Osteoblast (primary cell): ENCODE measurements at regions not wholly inside any gene's neighbourhood (a gene's known extent, or its start where the extent isn't known, plus 50 kb on each side); places are given as distances from the start of the nearest gene placed in this dataset.

Source experiments
- DNase-seq: peaks from one replicate; pipeline ENCODE4 v3.0.0; 2011; ENCODE audit warnings: low spot score, mixed read lengths; ENCODE audit not compliant: insufficient read length; ENCODE audit errors: missing footprints
- H2AFZ ChIP-seq: 2 replicates; pipeline ENCODE4 v1.6.0; 2011; ENCODE audit warnings: mild to moderate bottlenecking, low read length
- H3K27ac ChIP-seq: 2 replicates; pipeline ENCODE4 v1.5.1; 2011; ENCODE audit warnings: mild to moderate bottlenecking, low read depth, low read length, moderate library complexity
- H3K27me3 ChIP-seq: 2 replicates; pipeline ENCODE4 v1.6.0; 2012; ENCODE audit warnings: mild to moderate bottlenecking, control low read depth, inconsistent platforms, low read length, moderate library complexity; ENCODE audit not compliant: insufficient read depth
- H3K36me3 ChIP-seq: 2 replicates; pipeline ENCODE4 v1.5.1; 2011; ENCODE audit warnings: mild to moderate bottlenecking, low read length, control low read depth, moderate library complexity; ENCODE audit not compliant: insufficient read depth
- H3K4me1 ChIP-seq: 2 replicates; pipeline ENCODE4 v1.5.1; 2011; ENCODE audit warnings: mild to moderate bottlenecking, low read length, control low read depth, moderate library complexity; ENCODE audit not compliant: insufficient read depth
- H3K4me2 ChIP-seq: 2 replicates; pipeline ENCODE4 v1.6.0; 2011; ENCODE audit warnings: mild to moderate bottlenecking, low read length; ENCODE audit not compliant: insufficient read depth
- H3K4me3 ChIP-seq: fragments of 200-600 bp; sonication (generic); 3 replicates; pipeline ENCODE4 v1.5.1; 2012; ENCODE audit warnings: mild to moderate bottlenecking, low read length, inconsistent platforms; ENCODE audit not compliant: insufficient read depth
- H3K79me2 ChIP-seq: 2 replicates; pipeline ENCODE4 v1.6.0; 2012; ENCODE audit warnings: mild to moderate bottlenecking, low read length, control low read depth, inconsistent platforms; ENCODE audit not compliant: insufficient read depth
- H3K9me3 ChIP-seq: 2 replicates; pipeline ENCODE4 v1.5.1; 2011; ENCODE audit warnings: low read depth, low read length, control low read depth
- H4K20me1 ChIP-seq: 2 replicates; pipeline ENCODE4 v1.6.0; 2012; ENCODE audit warnings: mild to moderate bottlenecking, low read length, control low read depth; ENCODE audit not compliant: insufficient read depth
- TF ChIP-seq, protein P1 (sequence below): IDR thresholded peaks from 2 replicates; pipeline ENCODE4 v1.5.1; 2011; ENCODE audit warnings: mild to moderate bottlenecking, low read depth, low read length, moderate library complexity; ENCODE audit errors: extremely low read depth

GRCh38 chr13:72562686-72563085 is 164.7 kb downstream of the MZT1 start:
- Histone ChIP-seq H2AFZ (no peak overlapping the region), H4K20me1 (no peaks in the 10 kb centered on the region), H3K27ac (no peak overlapping the region), H3K4me3 (no peak overlapping the region), H3K4me1 (no peaks in the 10 kb centered on the region), H3K4me2 (no peak overlapping the region), H3K27me3 (no peaks in the 10 kb centered on the region), H3K79me2 (no peaks in the 10 kb centered on the region), H3K9me3 (no peaks in the 10 kb centered on the region), H3K36me3 (no peaks in the 10 kb centered on the region)
- DNase-seq: no peak
- TF ChIP-seq, protein P1, sequence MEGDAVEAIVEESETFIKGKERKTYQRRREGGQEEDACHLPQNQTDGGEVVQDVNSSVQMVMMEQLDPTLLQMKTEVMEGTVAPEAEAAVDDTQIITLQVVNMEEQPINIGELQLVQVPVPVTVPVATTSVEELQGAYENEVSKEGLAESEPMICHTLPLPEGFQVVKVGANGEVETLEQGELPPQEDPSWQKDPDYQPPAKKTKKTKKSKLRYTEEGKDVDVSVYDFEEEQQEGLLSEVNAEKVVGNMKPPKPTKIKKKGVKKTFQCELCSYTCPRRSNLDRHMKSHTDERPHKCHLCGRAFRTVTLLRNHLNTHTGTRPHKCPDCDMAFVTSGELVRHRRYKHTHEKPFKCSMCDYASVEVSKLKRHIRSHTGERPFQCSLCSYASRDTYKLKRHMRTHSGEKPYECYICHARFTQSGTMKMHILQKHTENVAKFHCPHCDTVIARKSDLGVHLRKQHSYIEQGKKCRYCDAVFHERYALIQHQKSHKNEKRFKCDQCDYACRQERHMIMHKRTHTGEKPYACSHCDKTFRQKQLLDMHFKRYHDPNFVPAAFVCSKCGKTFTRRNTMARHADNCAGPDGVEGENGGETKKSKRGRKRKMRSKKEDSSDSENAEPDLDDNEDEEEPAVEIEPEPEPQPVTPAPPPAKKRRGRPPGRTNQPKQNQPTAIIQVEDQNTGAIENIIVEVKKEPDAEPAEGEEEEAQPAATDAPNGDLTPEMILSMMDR: no peak

DNA sequence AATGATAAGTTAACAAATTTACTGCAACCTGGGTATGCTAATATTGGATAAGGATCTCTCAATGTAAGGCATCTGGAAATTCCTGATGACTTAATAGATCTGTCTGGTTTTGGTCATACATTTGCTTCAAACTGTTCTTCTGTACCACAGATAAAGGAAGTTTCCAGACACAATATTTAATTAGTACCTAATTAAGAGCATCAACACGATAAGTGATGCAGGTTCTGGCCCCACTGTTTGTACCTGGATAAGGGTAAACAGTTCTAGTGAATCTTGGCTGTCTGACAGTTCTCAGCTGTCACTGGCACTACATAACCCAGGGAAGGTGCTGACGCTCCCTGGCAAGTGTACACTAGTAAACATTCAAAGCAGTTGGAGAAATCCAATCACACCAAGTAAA is 165.6 kb downstream of the MZT1 start:
- H3K27ac ChIP-seq: no peak overlapping the region
- DNase-seq: no peak
- H3K4me2 ChIP-seq: no peak overlapping the region
- no peaks in the 10 kb centered on the region for H3K27me3 ChIP-seq
- H3K36me3 ChIP-seq: no peaks in the 10 kb centered on the region
- H3K79me2 ChIP-seq: no peaks in the 10 kb centered on the region
- TF ChIP-seq, protein P1: no peak
- no peaks in the 10 kb centered on the region for H3K4me1 ChIP-seq
- no peaks in the 10 kb centered on the region for H4K20me1 ChIP-seq
- no peak overlapping the region for H3K4me3 ChIP-seq
- no peak overlapping the region for H2AFZ ChIP-seq
- H3K9me3 ChIP-seq: no peaks in the 10 kb centered on the region

DNA sequence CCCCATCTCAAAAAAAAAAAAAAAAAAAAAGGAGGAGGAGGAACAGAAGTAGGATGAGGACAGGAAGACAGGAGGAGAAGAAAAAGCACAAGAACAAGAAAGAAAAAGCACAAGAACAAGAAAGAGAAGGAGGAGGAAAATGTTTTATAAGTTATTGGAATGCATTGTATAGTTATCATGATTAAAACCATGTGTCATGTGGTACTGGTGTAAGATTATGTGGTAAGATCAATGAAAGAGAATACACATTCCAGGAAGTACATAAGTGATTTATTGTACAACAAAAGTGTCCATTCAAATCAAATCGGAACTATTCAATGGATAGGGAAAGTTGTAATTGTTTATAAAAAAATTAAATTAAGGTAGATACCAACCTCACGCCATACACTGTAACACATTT is 167.7 kb downstream of the MZT1 start:
- Histone ChIP-seq H3K4me1 (no peaks in the 10 kb centered on the region), H3K79me2 (no peaks in the 10 kb centered on the region), H3K4me3 (no peak overlapping the region), H2AFZ (no peak overlapping the region), H3K36me3 (no peaks in the 10 kb centered on the region), H3K27me3 (no peaks in the 10 kb centered on the region), H4K20me1 (no peaks in the 10 kb centered on the region), H3K27ac (no peak overlapping the region), H3K9me3 (no peaks in the 10 kb centered on the region), H3K4me2 (no peak overlapping the region)
- no peak for DNase-seq
- TF ChIP-seq, protein P1: no peak

DNA sequence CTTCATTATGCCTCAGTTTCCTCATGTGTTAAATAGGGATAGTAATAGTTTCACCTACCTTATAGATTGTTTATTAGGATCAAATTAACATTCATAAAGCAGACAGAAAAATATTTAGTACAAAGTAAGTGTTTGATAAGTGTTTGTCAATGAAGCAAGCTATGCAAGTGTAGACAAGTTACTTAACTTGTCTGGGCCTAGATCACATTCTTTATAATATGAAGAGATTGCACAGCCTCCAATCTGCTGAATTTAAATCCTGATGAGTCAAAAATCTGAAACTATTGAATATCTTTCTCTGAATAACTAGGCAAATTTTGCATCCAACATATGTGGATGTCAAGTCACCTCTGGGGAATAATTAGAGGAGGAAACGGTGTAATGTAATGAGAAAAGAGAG is 170.5 kb downstream of the MZT1 start:
- no peak overlapping the region for H3K4me3 ChIP-seq
- TF ChIP-seq, protein P1: no peak

More for the DNA sequence above, 170.5 kb downstream of the MZT1 start:
- H3K27me3 ChIP-seq: no peaks in the 10 kb centered on the region
- H2AFZ ChIP-seq: no peak overlapping the region
- H3K36me3 ChIP-seq: no peaks in the 10 kb centered on the region
- H3K79me2 ChIP-seq: no peaks in the 10 kb centered on the region
- H3K27ac ChIP-seq: no peak overlapping the region
- H3K9me3 ChIP-seq: no peaks in the 10 kb centered on the region
- DNase-seq: peak; percentile 9
- no peak overlapping the region for H3K4me2 ChIP-seq
- H3K4me1 ChIP-seq: no peaks in the 10 kb centered on the region
- H4K20me1 ChIP-seq: no peaks in the 10 kb centered on the region
